ENCODE measurements at regions not wholly inside any gene's neighbourhood (a gene's known extent, or its start where the extent isn't known, plus 50 kb on each side); places are given as distances from the start of the nearest gene placed in this dataset.
"Not testable (repeated sequence)": the region's sequence is repeated elsewhere in the genome, so short reads cannot be mapped to it uniquely, and the experiment has no call there.

- Mint-ChIP-seq H3K27me3 (ENCODE audit: low read depth) (no peaks in the 10 kb centered on the region), H3K4me1 (ENCODE audit: low read depth) (no peaks in the 10 kb centered on the region), H3K4me3 (no peak overlapping the region), H3K9me3 (no peaks in the 10 kb centered on the region), H3K36me3 (ENCODE audit: insufficient read depth) (no peaks in the 10 kb centered on the region)
- DNase-seq (no peak), ATAC-seq (no peak)
These were observed 104.9 kb upstream of the FOXP2 start for GRCh38 chr7:114309729-114310128.

GRCh38 chr7:114303301-114303700, 111.3 kb upstream of the FOXP2 start:
- Mint-ChIP-seq H3K36me3 (ENCODE audit: insufficient read depth) (no peaks in the 10 kb centered on the region), H3K9me3 (no peaks in the 10 kb centered on the region), H3K4me3 (no peak overlapping the region)

GRCh38 chr7:114302858-114303257, 111.8 kb upstream of the FOXP2 start:
- no peaks in the 10 kb centered on the region for H3K9me3 Mint-ChIP-seq
- ATAC-seq: no peak
- no peak overlapping the region for H3K4me3 Mint-ChIP-seq
- H3K4me1 Mint-ChIP-seq (ENCODE audit: low read depth): no peaks in the 10 kb centered on the region
- DNase-seq: no peak
- H3K27me3 Mint-ChIP-seq (ENCODE audit: low read depth): no peaks in the 10 kb centered on the region
- no peaks in the 10 kb centered on the region for H3K36me3 Mint-ChIP-seq (ENCODE audit: insufficient read depth)

More at GRCh38 chr7:114303301-114303700, 111.3 kb upstream of the FOXP2 start:
- DNase-seq: no peak
- Mint-ChIP-seq H3K4me1 (ENCODE audit: low read depth) (no peaks in the 10 kb centered on the region), H3K27me3 (ENCODE audit: low read depth) (no peaks in the 10 kb centered on the region)
- no peak for ATAC-seq

- no peak overlapping the region for H3K4me3 Mint-ChIP-seq
- DNase-seq: no peak
- no peaks in the 10 kb centered on the region for H3K9me3 Mint-ChIP-seq
- ATAC-seq: no peak
- no peaks in the 10 kb centered on the region for H3K4me1 Mint-ChIP-seq (ENCODE audit: low read depth)
- H3K36me3 Mint-ChIP-seq (ENCODE audit: insufficient read depth): no peaks in the 10 kb centered on the region
- no peaks in the 10 kb centered on the region for H3K27me3 Mint-ChIP-seq (ENCODE audit: low read depth)
These were observed 116.6 kb upstream of the FOXP2 start for GRCh38 chr7:114298011-114298410.

GRCh38 chr7:114297121-114297520, 117.5 kb upstream of the FOXP2 start:
- ATAC-seq (no peak), DNase-seq (no peak)
- no peaks in the 10 kb centered on the region for H3K9me3 Mint-ChIP-seq
- H3K27me3 Mint-ChIP-seq (ENCODE audit: low read depth): peaks cover 2% of the 10 kb centered on the region
- H3K4me1 Mint-ChIP-seq (ENCODE audit: low read depth): no peaks in the 10 kb centered on the region
- no peak overlapping the region for H3K4me3 Mint-ChIP-seq
- no peaks in the 10 kb centered on the region for H3K36me3 Mint-ChIP-seq (ENCODE audit: insufficient read depth)

GRCh38 chr7:114295522-114295921, 119.1 kb upstream of the FOXP2 start:
- H3K27me3 Mint-ChIP-seq (ENCODE audit: low read depth): peaks cover 2% of the 10 kb centered on the region
- H3K36me3 Mint-ChIP-seq (ENCODE audit: insufficient read depth): no peaks in the 10 kb centered on the region
- DNase-seq (no peak), ATAC-seq (no peak)
- no peak overlapping the region for H3K4me3 Mint-ChIP-seq
- no peaks in the 10 kb centered on the region for H3K9me3 Mint-ChIP-seq
- no peaks in the 10 kb centered on the region for H3K4me1 Mint-ChIP-seq (ENCODE audit: low read depth)

- no peak overlapping the region for H3K4me3 Mint-ChIP-seq
- H3K36me3 Mint-ChIP-seq (ENCODE audit: insufficient read depth): no peaks in the 10 kb centered on the region
- DNase-seq (no peak), ATAC-seq (no peak)
- no peaks in the 10 kb centered on the region for H3K4me1 Mint-ChIP-seq (ENCODE audit: low read depth)
- no peaks in the 10 kb centered on the region for H3K9me3 Mint-ChIP-seq
- H3K27me3 Mint-ChIP-seq (ENCODE audit: low read depth): peaks cover 2% of the 10 kb centered on the region
These were observed 120.6 kb upstream of the FOXP2 start for GRCh38 chr7:114294036-114294435.

- Mint-ChIP-seq H3K9me3 (no peaks in the 10 kb centered on the region), H3K36me3 (ENCODE audit: insufficient read depth) (no peaks in the 10 kb centered on the region), H3K4me1 (ENCODE audit: low read depth) (no peaks in the 10 kb centered on the region), H3K4me3 (no peak overlapping the region), H3K27me3 (ENCODE audit: low read depth) (peaks cover 2% of the 10 kb centered on the region)
- no peak for ATAC-seq
- DNase-seq: no peak
These were observed 121.2 kb upstream of the FOXP2 start for GRCh38 chr7:114293289-114294012.

GRCh38 chr7:114279901-114280300, 134.7 kb upstream of the FOXP2 start:
- no peak overlapping the region for H3K4me3 Mint-ChIP-seq
- H3K4me1 Mint-ChIP-seq (ENCODE audit: low read depth): no peaks in the 10 kb centered on the region
- no peaks in the 10 kb centered on the region for H3K27me3 Mint-ChIP-seq (ENCODE audit: low read depth)
- DNase-seq (no peak), ATAC-seq (no peak)
- no peaks in the 10 kb centered on the region for H3K36me3 Mint-ChIP-seq (ENCODE audit: insufficient read depth)
- H3K9me3 Mint-ChIP-seq: no peaks in the 10 kb centered on the region

GRCh38 chr7:114273218-114273617, 141.4 kb upstream of the FOXP2 start:
- DNase-seq (no peak), ATAC-seq (no peak)
- H3K9me3 Mint-ChIP-seq: no peaks in the 10 kb centered on the region
- H3K27me3 Mint-ChIP-seq (ENCODE audit: low read depth): no peaks in the 10 kb centered on the region
- H3K4me1 Mint-ChIP-seq (ENCODE audit: low read depth): no peaks in the 10 kb centered on the region
- H3K36me3 Mint-ChIP-seq (ENCODE audit: insufficient read depth): no peaks in the 10 kb centered on the region
- no peak overlapping the region for H3K4me3 Mint-ChIP-seq

- Mint-ChIP-seq H3K9me3 (peaks cover 3% of the 10 kb centered on the region), H3K4me1 (ENCODE audit: low read depth) (no peaks in the 10 kb centered on the region), H3K4me3 (no peak overlapping the region), H3K36me3 (ENCODE audit: insufficient read depth) (no peaks in the 10 kb centered on the region), H3K27me3 (ENCODE audit: low read depth) (no peaks in the 10 kb centered on the region)
- ATAC-seq (no peak), DNase-seq (no peak)
These were observed 144.9 kb upstream of the FOXP2 start for GRCh38 chr7:114269714-114270113.

GRCh38 chr7:114267550-114267949, 147.1 kb upstream of the FOXP2 start:
- not testable (repeated sequence) for H3K27me3 Mint-ChIP-seq (ENCODE audit: low read depth); H3K4me1 Mint-ChIP-seq (ENCODE audit: low read depth); ATAC-seq; H3K36me3 Mint-ChIP-seq (ENCODE audit: insufficient read depth); H3K4me3 Mint-ChIP-seq; DNase-seq; H3K9me3 Mint-ChIP-seq

- no peaks in the 10 kb centered on the region for H3K27me3 Mint-ChIP-seq (ENCODE audit: low read depth)
- H3K9me3 Mint-ChIP-seq: peaks cover 3% of the 10 kb centered on the region
- no peaks in the 10 kb centered on the region for H3K4me1 Mint-ChIP-seq (ENCODE audit: low read depth)
- no peak for DNase-seq
- H3K36me3 Mint-ChIP-seq (ENCODE audit: insufficient read depth): no peaks in the 10 kb centered on the region
- no peak for ATAC-seq
- no peak overlapping the region for H3K4me3 Mint-ChIP-seq
These were observed 150.6 kb upstream of the FOXP2 start for GRCh38 chr7:114264023-114264422.

GRCh38 chr7:114263219-114263618, 151.4 kb upstream of the FOXP2 start:
- peaks cover 3% of the 10 kb centered on the region for H3K9me3 Mint-ChIP-seq
- no peak for DNase-seq
- H3K4me3 Mint-ChIP-seq: no peak overlapping the region
- no peaks in the 10 kb centered on the region for H3K27me3 Mint-ChIP-seq (ENCODE audit: low read depth)
- no peaks in the 10 kb centered on the region for H3K4me1 Mint-ChIP-seq (ENCODE audit: low read depth)
- H3K36me3 Mint-ChIP-seq (ENCODE audit: insufficient read depth): no peaks in the 10 kb centered on the region
- ATAC-seq: no peak

- no peaks in the 10 kb centered on the region for H3K4me1 Mint-ChIP-seq (ENCODE audit: low read depth)
- no peaks in the 10 kb centered on the region for H3K36me3 Mint-ChIP-seq (ENCODE audit: insufficient read depth)
- DNase-seq (no peak), ATAC-seq (no peak)
- H3K4me3 Mint-ChIP-seq: no peak overlapping the region
- H3K9me3 Mint-ChIP-seq: no peaks in the 10 kb centered on the region
- H3K27me3 Mint-ChIP-seq (ENCODE audit: low read depth): peaks cover 2% of the 10 kb centered on the region
These were observed 159.2 kb upstream of the FOXP2 start for GRCh38 chr7:114255404-114255841.
